Astrocyte of the cerebellum (primary cell): ENCODE measurements at regions not wholly inside any gene's neighbourhood (a gene's known extent, or its start where the extent isn't known, plus 50 kb on each side); places are given as distances from the start of the nearest gene placed in this dataset.
"Not testable (repeated sequence)": the region's sequence is repeated elsewhere in the genome, so short reads cannot be mapped to it uniquely, and the experiment has no call there.

Experiments used
- DNase-seq: peaks from one replicate; pipeline ENCODE4 v3.0.0-alpha.2; 2011; ENCODE audit warnings: low read depth
- H3K4me3 ChIP-seq: 2 replicates; pipeline ENCODE4 v1.5.1; 2011; ENCODE audit warnings: mild to moderate bottlenecking, low read depth, low read length, moderate library complexity
- CTCF ChIP-seq: IDR thresholded peaks from 2 replicates; pipeline ENCODE4 v1.5.1; 2012; ENCODE audit warnings: low read length, low read depth, moderate library complexity, mild to moderate bottlenecking; ENCODE audit errors: missing control alignments
- in situ Hi-C: cut with HindIII; loops from 2 replicates; pipeline ENCODE4 v1.10.0; 2017; ENCODE audit warnings: low sequenced_read_pairs

- DNase-seq: no peak
- in situ Hi-C loops: no loop called here
Measured at GRCh38 chr4:18439311-18439710, 417.8 kb upstream of the LCORL start.

GRCh38 chr4:18435781-18436180 lies 414.2 kb upstream of the LCORL start:
- no peak overlapping the region for H3K4me3 ChIP-seq
- no peak for TF ChIP-seq CTCF
- no peak for DNase-seq
- in situ Hi-C loops: no loop called here

More at GRCh38 chr4:18439311-18439710, 417.8 kb upstream of the LCORL start:
- H3K4me3 ChIP-seq: no peak overlapping the region
- no peak for TF ChIP-seq CTCF

GRCh38 chr4:18422685-18423084 lies 401.1 kb upstream of the LCORL start:
- in situ Hi-C loops: no loop called here
- no peak for DNase-seq
- no peak overlapping the region for H3K4me3 ChIP-seq
- no peak for TF ChIP-seq CTCF

- H3K4me3 ChIP-seq: no peak overlapping the region
- in situ Hi-C loops: no loop called here
- DNase-seq: no peak
- no peak for TF ChIP-seq CTCF
Measured at GRCh38 chr4:18421519-18421918, 400.0 kb upstream of the LCORL start.

GRCh38 chr4:18419780-18420179 lies 398.2 kb upstream of the LCORL start:
- in situ Hi-C loops: no loop called here
- TF ChIP-seq CTCF: no peak
- no peak overlapping the region for H3K4me3 ChIP-seq
- no peak for DNase-seq

GRCh38 chr4:18418195-18418898 lies 396.8 kb upstream of the LCORL start:
- H3K4me3 ChIP-seq, in situ Hi-C loops, DNase-seq: not testable (repeated sequence)

GRCh38 chr4:18417651-18418050 lies 396.1 kb upstream of the LCORL start:
- in situ Hi-C loops, H3K4me3 ChIP-seq, DNase-seq: not testable (repeated sequence)

GRCh38 chr4:18406264-18406663 lies 384.7 kb upstream of the LCORL start:
- TF ChIP-seq CTCF: no peak
- H3K4me3 ChIP-seq: no peak overlapping the region
- DNase-seq: no peak
- in situ Hi-C loops: no loop called here
